ENCODE measurements at regions not wholly inside any gene's neighbourhood (a gene's known extent, or its start where the extent isn't known, plus 50 kb on each side); places are given as distances from the start of the nearest gene placed in this dataset.
A peak's percentile ranks its signal among the peaks of the same experiment; 100 is the strongest.
"Not testable (repeated sequence)": the region's sequence is repeated elsewhere in the genome, so short reads cannot be mapped to it uniquely, and the experiment has no call there.

DNA sequence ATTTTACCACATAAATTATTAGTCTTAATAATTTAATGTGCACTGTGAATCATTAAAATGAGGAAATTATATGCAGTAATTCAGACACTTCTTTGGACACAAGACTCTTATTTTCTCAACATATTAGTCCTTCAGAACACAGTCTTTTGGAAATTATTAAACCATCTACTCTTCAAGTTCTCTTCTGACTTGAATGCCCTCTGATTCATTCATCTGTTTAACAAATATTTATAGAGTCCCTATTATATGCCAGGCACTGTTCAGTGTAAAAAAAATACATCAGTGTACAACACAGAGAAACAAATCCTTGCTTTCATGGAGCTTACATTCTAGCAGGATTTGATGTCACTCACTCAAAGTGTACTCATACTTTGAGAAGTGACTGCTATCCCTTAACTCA, 163.4 kb upstream of the IL12B start:
- no peak for DNase-seq (ENCODE audit: low read depth in 4 of 4, low spot score in 3 of 4)

DNA sequence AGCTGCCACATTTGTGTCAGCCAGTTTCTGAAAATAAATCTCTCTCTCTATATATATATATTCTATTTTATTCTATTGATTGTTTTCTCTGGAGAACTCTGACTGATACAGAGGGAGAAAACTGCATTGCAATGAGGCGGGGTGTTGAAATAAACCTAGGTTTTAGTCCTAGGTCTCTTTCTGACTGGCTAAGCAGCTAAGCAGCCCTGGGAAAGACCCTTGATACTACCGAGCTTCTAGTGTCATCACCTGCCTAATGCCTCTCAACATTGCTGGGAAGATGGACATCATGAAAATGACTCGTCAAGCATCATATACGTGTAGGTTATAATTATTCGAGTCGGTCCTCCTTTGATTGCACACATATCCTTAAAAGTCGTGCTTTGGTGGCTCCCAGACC, 166.5 kb upstream of the IL12B start:
- no peak for DNase-seq (ENCODE audit: low read depth in 4 of 4, low spot score in 3 of 4)

GRCh38 chr5:159497221-159497620, 166.9 kb upstream of the IL12B start:
- no peak for DNase-seq (ENCODE audit: low read depth in 4 of 4, low spot score in 3 of 4)

GRCh38 chr5:159498630-159499029, 168.3 kb upstream of the IL12B start:
- no peak for DNase-seq (ENCODE audit: low read depth in 4 of 4, low spot score in 3 of 4)

DNA sequence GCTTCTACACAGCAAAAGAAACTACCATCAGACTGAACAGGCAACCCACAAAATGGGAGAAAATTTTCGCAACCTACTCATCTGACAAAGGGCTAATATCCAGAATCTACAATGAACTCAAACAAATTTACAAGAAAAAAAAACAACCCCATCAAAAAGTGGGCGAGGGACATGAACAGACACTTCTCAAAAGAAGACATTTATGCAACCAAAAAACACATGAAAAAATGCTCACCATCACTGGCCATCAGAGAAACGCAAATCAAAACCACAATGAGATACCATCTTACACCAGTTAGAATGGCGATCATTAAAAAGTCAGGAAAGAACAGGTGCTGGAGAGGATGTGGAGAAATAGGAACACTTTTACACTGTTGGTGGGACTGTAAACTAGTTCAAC, 171.8 kb upstream of the IL12B start:
- not testable (repeated sequence) for DNase-seq (ENCODE audit: low read depth in 4 of 4, low spot score in 3 of 4)

DNA sequence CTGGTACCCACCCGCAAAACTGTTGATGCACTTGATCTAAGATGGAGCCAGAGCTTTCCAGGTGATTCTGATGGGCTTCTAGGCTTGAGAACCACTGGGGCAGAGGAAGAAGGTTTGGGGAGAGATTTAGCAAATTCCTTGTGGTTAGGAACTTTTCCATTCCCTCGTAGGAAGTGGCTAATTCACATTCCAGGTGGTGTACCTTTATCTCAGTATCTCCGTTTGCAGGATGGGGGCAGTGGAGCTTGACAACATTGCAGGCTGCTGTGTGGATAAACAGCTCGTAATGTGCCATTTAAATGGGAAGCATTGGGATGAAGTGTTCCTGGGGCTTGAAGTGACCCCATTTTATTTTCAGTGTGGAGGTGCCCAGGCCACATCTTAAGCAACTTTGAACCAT, 172.9 kb upstream of the IL12B start:
- no peak for DNase-seq (ENCODE audit: low read depth in 4 of 4, low spot score in 3 of 4)

GRCh38 chr5:159504106-159504856, 174.0 kb upstream of the IL12B start:
- no peak for DNase-seq (ENCODE audit: low read depth in 4 of 4, low spot score in 3 of 4)

GRCh38 chr5:159504857-159505304, 174.6 kb upstream of the IL12B start:
- no peak for DNase-seq (ENCODE audit: low read depth in 4 of 4, low spot score in 3 of 4)

DNA sequence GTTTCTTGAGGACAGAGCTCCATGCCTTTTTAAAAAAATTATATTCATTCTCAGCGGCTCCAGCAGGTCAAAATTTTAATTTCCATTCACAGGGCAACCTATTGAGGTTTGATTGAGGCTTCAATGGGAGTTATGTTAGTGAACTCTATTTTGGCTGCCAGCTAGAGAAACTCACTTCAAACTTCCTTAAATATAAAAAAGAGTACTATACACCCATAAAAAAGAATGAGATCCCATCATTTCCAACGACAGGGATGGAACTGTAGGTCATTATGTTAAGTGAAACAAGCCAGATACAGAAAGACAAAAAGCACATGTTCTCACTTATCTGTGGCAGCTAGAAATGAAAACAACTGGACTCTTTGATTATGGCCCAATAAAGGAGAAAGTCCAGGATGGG, 176.8 kb upstream of the IL12B start:
- DNase-seq (ENCODE audit: low read depth in 4 of 4, low spot score in 3 of 4), result no peak

DNA sequence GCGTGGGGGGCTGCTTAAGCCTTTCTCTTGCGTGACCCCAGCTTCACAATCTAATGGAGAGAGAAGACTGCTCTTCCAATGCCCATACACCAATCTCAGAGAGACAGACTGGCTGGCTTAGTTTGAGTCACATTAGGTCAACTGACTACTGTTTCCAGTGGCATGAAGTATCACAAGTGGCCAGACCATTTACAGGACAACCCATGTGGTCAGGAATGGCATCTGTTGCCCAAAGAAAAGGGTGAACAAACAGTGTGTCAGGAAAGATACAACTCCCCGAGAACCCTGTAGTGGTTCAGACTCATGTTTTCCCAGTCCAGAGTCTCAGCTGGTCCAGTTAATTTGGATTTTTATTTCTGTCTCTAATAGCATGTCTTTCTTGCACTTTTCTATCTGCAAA, 177.4 kb upstream of the IL12B start:
- DNase-seq (ENCODE audit: low read depth in 4 of 4, low spot score in 3 of 4), result no peak

GRCh38 chr5:159508344-159508743, 178.1 kb upstream of the IL12B start:
- no peak for DNase-seq (ENCODE audit: low read depth in 4 of 4, low spot score in 3 of 4)

DNA sequence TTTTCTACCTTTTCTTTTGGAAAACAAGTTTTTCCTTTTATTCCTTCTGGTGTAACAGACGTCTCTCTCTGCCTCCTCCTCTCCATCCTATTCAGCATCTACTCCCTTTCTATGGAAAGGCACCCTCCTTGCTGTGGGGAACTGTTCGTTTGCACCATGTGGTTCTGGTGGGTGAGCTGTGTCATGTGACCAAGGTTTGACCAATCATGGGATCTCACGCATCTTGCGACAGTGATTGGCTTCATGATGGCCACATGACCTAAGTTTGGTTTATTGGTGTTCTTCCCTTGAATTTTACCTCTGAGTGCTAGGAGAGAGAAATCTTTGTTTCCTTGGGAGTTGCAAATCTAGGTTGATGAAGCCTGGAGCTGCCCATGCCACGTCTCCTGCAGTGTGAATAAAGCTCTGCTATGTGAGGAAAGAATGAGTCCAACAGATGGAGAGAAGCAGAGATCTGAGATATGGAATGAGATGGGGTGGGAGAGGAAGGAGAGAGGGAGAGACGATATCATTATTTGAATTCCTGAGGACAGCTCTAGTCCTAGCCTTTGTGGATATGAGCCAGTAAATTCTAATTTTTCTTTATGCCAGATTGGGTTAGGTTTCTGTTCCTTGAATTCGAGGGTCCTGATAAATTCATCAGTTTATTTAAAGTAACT, 178.8 kb upstream of the IL12B start:
- DNase-seq (ENCODE audit: low read depth in 4 of 4, low spot score in 3 of 4), result no peak

DNA sequence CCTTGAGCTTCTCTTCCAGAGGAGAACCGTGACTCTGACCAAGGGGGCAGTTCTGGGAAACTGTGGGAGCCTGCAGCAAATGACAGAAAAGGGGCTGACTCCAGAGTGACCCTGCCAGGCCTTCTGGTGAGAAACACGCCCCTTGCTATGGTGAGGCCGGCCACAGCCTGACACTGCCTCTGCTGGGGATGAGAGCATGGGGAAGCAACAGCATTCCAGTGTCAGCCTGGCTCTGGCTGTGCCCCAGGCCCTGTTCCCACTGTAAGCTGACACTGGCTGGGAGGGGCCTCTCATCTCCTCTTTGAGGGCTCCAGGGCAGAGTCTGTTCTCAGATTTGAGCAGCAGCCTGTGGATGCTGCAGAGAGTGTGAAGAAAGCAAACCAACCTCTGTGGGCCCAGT, 180.0 kb upstream of the IL12B start:
- peak in 2 of 4 donors; percentile 36 to 44 for DNase-seq (ENCODE audit: low read depth in 4 of 4, low spot score in 3 of 4)

GRCh38 chr5:159511570-159511969, 181.3 kb upstream of the IL12B start:
- DNase-seq (ENCODE audit: low read depth in 4 of 4, low spot score in 3 of 4), result no peak

DNA sequence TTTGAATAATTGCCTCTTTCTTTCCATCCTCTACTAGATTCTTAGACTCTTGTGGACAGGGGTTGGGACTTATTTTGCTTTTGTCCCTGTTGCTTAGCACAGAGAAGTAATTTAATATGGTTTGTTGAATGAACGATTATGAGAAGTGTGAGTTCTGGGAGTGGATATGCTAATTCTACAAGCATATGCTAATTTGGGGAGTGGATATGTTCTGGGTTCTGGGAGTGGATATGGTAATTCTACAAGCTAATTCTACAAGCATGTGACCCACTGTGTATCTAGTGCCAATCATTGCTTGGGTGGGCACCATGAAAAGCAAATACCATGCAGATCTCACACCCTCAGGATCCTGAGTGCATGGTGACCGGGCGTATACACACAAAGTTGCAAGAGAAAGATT, 181.8 kb upstream of the IL12B start:
- no peak for DNase-seq (ENCODE audit: low read depth in 4 of 4, low spot score in 3 of 4)

DNA sequence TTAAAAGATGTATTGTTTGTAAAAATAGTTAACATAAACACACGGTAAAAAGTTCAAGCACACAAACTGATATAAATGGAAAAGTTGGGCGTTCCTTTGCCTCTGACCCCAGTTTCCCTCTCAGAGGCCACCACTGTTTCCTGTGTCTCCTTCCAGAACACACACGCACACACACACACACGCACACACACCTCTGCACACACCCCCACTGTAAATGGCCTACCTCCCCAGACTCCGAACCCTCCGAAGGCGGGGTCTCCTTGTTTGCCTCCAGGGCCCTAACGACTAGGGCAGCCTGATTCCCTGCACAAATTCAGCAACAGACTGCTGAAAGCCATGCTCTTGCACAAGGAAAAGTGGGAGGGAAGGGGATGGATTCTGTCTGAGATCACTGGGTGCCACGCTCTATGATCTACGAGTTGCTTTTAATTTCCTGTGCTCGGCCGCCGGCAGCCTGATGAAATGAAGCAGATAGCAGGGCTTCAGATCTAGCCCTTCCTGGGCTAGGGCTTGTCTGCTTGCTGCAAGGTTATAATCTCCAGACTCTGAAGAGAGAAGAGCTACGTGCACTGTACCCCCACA, 184.0 kb upstream of the IL12B start:
- DNase-seq (ENCODE audit: low read depth in 4 of 4, low spot score in 3 of 4), result peak in 2 of 4 donors; percentile 36 to 54

GRCh38 chr5:159515197-159515596, 184.9 kb upstream of the IL12B start:
- no peak for DNase-seq (ENCODE audit: low read depth in 4 of 4, low spot score in 3 of 4)

GRCh38 chr5:159515909-159516415, 185.7 kb upstream of the IL12B start:
- DNase-seq (ENCODE audit: low read depth in 4 of 4, low spot score in 3 of 4), result no peak

DNA sequence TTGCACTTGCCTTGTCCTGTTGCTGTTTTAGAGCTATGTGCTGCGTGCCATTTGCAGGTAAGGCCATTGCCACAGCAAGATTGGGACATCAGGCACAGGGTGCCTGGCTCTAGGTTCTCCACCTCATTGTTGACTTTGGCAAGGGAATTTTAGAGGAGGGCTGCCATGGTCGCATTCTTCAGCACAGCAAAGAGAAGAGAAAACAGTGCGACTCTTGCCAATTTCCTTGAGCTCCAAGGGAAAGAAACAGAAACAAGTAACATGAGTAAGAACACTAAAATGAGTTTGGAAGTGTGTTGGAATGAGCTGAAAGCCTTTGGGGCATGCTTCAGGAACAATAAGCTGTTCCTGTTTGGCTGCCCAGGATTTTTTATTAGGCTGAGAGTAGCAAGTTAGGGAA, 188.1 kb upstream of the IL12B start:
- no peak for DNase-seq (ENCODE audit: low read depth in 4 of 4, low spot score in 3 of 4)

DNA sequence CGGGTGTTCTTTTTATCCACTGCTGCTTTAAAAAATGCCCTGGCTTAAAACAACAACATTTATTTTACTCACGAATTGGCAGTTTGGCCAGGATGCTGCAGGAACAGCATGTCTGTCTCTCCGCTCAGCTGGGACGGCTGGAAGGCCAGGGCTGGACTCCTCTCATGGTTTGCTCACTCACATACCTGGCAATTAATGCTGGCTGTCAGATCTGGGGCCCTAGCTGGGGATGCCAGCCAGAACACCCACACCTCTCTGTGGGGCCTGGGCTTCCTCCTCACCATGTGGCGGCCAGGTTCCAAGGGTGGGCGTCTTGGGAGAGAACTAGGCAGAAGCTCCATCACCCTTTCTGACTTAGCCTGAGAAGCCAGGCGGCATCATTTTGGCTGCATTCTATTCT, 189.1 kb upstream of the IL12B start:
- DNase-seq (ENCODE audit: low read depth in 4 of 4, low spot score in 3 of 4), result no peak

DNA sequence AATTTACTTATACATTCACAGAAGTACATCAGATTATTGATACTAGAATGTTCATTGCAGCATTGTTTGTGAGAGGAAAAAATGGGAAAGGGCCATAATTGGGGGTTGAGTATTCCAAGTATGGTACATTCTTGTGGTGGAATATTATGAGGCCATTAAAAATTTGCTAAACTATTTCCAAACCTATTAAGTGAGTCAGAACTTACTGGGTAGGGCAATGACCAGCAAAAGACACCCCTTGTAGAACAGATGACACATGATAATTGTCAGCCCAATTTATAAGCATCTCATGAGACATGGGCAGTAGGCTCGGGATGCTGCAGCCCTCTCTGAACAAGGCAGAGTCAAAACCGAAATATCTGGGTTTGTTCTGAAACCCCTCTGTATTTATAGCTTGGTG, 192.6 kb upstream of the IL12B start:
- DNase-seq (ENCODE audit: low read depth in 4 of 4, low spot score in 3 of 4), result no peak

GRCh38 chr5:159524279-159524678, 194.0 kb upstream of the IL12B start:
- DNase-seq (ENCODE audit: low read depth in 4 of 4, low spot score in 3 of 4), result not testable (repeated sequence)
